ENCODE measurements at regions not wholly inside any gene's neighbourhood (a gene's known extent, or its start where the extent isn't known, plus 50 kb on each side); places are given as distances from the start of the nearest gene placed in this dataset.

DNA sequence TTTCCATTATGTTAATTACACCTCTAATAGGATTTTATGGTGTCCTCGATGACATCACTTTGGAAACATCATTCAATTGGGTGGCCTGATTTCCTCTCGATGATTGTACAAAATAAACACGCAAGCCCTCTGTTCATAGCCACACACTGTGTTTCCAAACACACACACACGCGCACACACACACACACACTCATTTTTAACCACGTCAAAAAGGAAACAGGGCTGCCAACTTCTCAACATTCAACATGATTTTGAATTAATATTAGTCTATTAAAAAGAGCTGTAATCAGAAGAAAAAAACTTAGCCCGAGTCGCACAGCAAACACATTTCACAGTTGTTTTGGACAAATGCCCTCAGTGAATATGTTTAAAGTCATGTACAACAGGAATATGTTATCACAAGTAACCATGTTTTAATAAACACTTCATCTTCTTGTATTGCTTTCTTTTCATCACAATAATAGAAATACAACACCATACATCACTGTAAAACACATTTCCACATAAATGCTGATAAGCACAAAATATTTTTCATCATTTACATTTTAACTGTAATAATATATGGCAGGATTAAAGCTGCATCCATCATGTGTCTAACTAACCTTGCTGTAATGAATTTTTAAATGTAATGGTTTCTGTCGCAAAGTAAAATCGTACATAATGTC is 219.1 kb upstream of the IRX3 start:
- Histone ChIP-seq H3K27ac (no peak overlapping the region), H3K27me3 (no peaks in the 10 kb centered on the region), H3K36me3 (no peaks in the 10 kb centered on the region), H3K4me3 (no peak overlapping the region), H3K9me3 (no peaks in the 10 kb centered on the region), H3K4me1 (peaks cover 0 to 30% (median 18%) of the 10 kb centered on the region in 4 donors)
- intact Hi-C loops (cut with DNase I; ENCODE audit: low total_unique reads), result no loop called here
- no peak for DNase-seq
- TF ChIP-seq, protein P1, sequence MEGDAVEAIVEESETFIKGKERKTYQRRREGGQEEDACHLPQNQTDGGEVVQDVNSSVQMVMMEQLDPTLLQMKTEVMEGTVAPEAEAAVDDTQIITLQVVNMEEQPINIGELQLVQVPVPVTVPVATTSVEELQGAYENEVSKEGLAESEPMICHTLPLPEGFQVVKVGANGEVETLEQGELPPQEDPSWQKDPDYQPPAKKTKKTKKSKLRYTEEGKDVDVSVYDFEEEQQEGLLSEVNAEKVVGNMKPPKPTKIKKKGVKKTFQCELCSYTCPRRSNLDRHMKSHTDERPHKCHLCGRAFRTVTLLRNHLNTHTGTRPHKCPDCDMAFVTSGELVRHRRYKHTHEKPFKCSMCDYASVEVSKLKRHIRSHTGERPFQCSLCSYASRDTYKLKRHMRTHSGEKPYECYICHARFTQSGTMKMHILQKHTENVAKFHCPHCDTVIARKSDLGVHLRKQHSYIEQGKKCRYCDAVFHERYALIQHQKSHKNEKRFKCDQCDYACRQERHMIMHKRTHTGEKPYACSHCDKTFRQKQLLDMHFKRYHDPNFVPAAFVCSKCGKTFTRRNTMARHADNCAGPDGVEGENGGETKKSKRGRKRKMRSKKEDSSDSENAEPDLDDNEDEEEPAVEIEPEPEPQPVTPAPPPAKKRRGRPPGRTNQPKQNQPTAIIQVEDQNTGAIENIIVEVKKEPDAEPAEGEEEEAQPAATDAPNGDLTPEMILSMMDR (IDR thresholded peaks at IDR 0.05), result no peak

DNA sequence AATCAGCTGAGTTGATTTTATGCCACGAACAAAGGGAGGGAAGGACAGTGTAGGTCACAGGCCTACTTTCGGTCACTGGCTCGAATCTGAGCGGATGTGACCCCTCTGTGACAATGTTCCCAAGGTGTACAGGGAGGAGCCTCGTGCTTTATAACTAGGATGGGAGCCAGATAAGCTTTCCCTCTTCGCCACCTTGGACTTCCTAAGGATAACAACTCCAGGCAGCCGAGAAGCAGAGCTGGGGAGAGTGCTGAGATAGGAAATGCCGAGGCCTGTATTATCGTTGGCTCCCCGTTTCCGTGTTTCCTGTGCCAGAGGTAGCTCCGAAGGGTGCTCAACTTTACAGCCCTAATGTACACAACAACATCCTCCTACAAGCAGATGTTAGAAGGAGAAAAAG is 217.8 kb upstream of the IRX3 start:
- intact Hi-C loops (cut with DNase I; ENCODE audit: low total_unique reads), result no loop called here
- Histone ChIP-seq H3K4me3 (no peak overlapping the region), H3K36me3 (no peaks in the 10 kb centered on the region), H3K9me3 (no peaks in the 10 kb centered on the region), H3K27me3 (no peaks in the 10 kb centered on the region), H3K4me1 (peaks cover 0 to 34% (median 21%) of the 10 kb centered on the region in 4 donors), H3K27ac (peak overlapping the region in 1 of 2 donors; percentile 65)
- TF ChIP-seq, protein P1 (IDR thresholded peaks at IDR 0.05), result no peak
- DNase-seq, result peak in 1 of 2 donors; percentile 28

DNA sequence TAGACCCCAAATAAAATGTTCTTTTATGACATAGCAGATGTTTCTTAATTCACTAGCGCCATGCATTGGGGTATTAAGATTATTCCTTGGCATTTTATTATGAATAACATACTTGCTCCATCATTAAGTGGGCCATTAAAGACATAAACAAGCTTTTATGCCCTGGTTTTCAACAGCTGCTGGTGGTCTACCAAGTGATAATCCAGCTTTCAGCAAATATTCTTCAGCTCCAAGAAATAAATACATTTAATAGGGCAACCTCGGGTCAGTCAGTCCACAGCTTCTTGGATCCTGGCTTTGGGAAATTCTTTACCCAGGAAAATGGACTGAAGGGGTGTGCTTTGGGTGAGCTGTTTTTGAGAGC is 217.3 kb upstream of the IRX3 start:
- intact Hi-C loops (cut with DNase I; ENCODE audit: low total_unique reads), result no loop called here
- DNase-seq, result no peak
- no peaks in the 10 kb centered on the region for H3K9me3 ChIP-seq

DNA sequence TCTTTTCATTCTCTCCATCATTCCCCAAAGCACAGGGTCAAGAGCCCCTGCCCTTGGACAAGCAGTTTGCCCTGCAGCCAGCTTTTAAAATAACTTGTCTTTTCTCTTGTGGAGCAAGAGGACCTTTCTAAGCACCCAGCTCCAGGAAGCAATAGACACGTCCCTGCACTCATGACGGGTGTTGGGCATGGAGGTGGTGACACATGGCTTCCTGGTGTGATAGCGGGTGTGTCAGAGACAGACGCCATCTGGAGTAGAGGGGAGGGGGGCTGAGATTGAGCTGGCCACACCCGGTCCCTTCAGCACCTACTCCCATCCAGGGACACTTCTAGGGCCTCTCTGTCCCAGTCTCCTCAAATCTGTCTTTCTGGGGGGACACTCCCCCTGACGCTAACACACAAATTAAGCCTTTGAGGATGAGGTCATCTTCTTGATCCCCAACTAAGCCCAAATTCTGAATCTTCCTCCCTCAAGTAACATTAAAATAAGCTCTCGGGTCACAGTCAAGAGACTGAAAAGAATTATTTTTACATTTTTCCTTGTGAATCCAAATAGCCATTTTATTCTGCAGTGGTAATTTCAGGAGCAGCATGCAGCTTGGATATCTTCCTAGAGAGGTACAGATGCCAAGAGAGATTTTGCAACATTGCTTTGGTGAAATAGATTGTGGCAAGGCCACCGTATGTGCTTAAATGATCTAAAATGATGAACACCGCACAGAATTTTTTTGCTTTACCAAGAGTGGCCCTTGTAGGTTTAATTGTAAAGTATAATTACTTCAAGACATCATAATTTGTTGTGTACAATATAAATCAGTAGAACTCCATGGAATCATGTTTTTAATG is 216.6 kb upstream of the IRX3 start:
- Histone ChIP-seq H3K27ac (peak overlapping the region; percentile 49 to 65), H3K27me3 (no peaks in the 10 kb centered on the region), H3K4me1 (peaks cover 0 to 40% (median 24%) of the 10 kb centered on the region in 4 donors), H3K36me3 (no peaks in the 10 kb centered on the region), H3K9me3 (no peaks in the 10 kb centered on the region), H3K4me3 (no peak overlapping the region)
- intact Hi-C loops (cut with DNase I; ENCODE audit: low total_unique reads), result no loop called here
- no peak for DNase-seq
- TF ChIP-seq, protein P1 (IDR thresholded peaks at IDR 0.05), result no peak

More for the DNA sequence above, 217.3 kb upstream of the IRX3 start:
- TF ChIP-seq, protein P1 (IDR thresholded peaks at IDR 0.05), result no peak
- Histone ChIP-seq H3K4me1 (peaks cover 0 to 39% (median 24%) of the 10 kb centered on the region in 4 donors), H3K27ac (peak overlapping the region; percentile 49 to 65), H3K36me3 (no peaks in the 10 kb centered on the region), H3K4me3 (no peak overlapping the region), H3K27me3 (no peaks in the 10 kb centered on the region)

DNA sequence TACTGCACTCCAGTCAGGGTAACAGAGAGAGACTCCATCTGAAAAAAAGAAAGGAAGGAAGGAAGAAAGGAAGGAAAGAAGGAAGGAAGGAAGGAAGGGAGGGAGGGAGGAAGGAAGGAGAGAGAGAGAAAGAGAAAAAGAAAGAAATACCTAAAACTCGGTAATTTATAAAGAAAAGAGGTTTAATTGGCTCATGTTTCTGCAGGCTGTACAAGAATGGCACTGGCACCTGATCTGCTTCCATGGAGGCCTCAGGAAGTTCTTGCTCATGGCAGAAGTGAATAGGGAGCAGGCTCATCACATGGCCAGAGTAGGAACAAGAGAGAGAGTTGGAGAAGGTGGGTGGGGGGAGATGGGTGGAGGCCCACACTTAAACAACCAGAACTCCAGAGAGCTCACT is 215.2 kb upstream of the IRX3 start:
- Histone ChIP-seq H3K27me3 (no peaks in the 10 kb centered on the region), H3K4me3 (no peak overlapping the region), H3K9me3 (no peaks in the 10 kb centered on the region), H3K27ac (peak overlapping the region in 1 of 2 donors; percentile 11), H3K4me1 (peaks cover 0 to 40% (median 24%) of the 10 kb centered on the region in 4 donors), H3K36me3 (no peaks in the 10 kb centered on the region)
- intact Hi-C loops (cut with DNase I; ENCODE audit: low total_unique reads), result no loop called here
- TF ChIP-seq, protein P1 (IDR thresholded peaks at IDR 0.05), result no peak
- no peak for DNase-seq
